HS-27A (cell line): ENCODE measurements at regions not wholly inside any gene's neighbourhood (a gene's known extent, or its start where the extent isn't known, plus 50 kb on each side); places are given as distances from the start of the nearest gene placed in this dataset.
A peak's percentile ranks its signal among the peaks of the same experiment; 100 is the strongest.

Experiments
- DNase-seq: peaks from one replicate; pipeline ENCODE4 v3.0.0-alpha.2; 2012; ENCODE audit warnings: low read depth, missing footprints

DNA sequence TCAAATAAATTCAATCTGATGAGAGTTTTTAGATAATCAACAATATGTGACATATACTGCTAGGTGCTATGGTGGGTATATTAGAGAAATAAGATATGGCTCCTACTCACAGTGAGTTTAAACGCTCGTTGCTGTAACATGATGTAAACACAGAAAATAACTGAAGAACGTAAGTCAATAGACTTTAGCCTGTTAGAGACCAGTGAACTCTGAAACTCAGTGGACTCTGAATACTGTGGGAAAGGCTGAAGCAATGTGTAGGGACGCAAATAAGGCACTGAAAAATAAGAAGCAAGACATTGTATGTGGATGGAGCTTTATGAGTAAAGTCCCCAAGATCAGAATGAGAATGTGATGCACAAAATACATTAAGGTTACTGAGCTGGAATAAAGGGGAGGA is 431.6 kb downstream of the TFAP2B start:
- no peak for DNase-seq

DNA sequence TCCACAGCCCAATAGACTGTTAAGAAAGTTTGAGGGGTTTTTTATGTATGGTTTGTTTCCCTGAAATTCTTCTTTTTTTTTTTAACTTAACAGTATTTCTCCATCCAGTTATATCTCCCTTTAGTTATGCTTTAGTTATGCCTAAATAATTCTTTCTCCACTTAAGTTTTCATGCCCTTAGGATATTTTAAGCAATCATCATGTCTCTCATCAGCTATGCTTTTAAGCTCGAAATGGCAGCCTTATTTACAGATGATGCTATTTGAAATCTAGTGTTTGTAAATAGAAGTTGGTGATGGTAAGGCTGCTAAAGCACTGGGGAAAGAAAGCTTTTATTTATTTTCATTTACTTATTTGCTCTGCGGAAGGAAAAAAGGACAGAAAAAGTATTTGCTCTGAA is 439.3 kb downstream of the TFAP2B start:
- DNase-seq = no peak

DNA sequence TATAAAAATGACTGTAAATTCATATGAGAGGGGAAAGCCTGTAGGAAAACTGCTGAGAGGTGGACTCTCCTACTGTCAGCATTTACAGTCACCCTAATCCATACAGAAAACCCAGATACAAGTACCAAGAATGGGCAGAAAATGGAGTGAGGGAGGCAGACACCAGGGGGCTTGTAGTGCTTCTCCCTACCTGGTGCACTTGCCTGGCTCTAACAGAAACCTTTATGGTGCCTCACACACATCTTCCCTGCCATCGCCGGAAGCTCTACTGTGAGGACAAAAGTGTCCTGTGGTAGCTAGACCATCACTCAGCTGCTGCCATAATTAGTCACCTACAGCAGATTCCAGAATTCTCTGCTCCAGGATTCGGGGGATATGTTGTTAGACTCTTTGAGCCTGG is 441.3 kb downstream of the TFAP2B start:
- DNase-seq = no peak

DNA sequence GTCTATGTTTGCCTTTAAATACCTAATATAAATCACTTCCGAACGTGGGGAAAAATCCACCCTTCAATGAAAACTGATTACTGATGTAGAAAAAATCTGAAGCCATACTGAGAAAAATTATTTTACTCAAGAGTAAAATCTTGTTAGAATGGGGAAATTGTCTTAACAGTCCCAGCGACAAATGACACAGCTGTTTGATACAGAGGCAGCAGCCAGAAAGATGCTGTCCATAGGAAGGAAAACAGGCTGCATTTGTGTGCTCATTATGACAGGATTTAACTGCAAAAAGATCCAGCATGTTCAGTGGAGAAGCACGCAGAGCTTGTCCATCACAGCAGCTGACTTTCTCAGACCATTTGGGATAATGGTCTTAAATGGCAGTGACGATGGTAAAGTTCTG is 443.0 kb downstream of the TFAP2B start:
- DNase-seq = no peak

DNA sequence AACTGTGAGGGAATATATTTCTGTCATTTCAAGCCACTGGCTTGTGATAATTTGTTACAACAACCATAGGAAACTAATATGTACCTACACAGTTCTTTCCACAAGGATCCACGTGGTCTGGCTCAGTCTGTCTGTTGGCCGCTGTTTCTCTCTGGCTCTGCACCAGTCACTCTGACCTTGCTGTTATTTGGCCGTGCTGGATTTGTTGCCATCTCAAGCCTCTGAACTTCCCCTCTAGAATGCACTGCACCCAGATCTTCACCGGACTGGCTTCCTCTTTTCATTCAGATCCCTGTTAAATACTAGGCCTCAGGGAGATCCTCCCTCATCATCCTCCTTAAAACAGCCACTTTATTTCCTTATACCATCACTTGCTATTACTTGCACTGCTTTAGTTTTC is 446.8 kb downstream of the TFAP2B start:
- DNase-seq = no peak

DNA sequence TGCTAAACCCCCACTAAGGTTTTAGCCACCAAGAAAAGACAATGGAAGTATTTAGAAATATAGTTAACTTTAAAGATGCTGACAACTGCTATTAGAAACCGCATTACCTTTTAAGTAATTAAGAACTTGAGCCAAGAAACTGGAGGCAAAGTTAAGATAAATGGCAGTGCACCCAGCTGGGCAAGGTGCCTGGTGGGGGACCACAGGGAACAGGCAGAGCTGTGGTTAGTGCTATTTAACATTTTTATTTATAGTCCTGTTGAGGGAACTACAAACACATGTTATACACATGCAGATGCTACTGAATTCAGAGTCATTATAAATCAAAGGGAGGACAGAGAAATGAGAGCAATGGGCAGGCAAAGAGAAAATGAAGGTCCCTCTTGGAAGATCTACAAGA is 447.9 kb downstream of the TFAP2B start:
- no peak for DNase-seq

DNA sequence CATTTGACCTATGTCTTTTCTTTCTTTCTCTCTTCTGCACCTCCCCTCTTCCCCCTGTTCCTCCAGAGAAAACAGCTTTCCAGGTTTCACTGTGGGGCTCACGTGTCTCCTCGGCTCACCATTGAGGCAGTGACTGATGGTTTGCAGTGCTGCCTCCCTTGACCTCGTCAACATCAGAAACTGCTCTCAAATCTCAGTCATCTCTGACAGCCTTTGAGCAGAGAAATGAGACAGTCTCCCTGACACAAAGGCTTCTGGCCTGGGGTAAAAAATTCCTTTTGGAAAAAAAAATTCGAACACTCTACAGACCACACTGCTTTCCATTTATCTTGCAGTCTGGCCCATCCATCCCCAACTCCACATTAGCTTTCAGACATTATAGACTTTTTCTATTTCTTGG is 450.0 kb downstream of the TFAP2B start:
- DNase-seq = no peak

DNA sequence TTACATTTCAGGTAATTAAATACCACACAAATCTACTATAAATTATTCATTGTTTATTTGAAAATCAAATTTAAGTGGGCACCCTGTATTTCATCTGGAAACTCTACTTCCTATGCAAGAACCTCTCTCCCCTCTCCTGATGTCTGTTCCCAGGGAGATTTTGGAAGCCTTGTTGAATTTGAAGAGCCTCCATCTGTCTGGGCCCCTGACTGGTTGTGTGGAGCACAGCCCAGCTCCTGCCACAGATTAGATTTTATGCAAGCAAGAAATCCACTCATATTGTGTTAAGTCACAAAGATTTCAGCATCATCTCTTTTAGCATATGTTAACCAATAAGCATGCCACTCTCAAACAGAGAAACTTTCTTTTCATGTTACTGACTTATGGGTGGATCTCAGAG is 451.2 kb downstream of the TFAP2B start:
- DNase-seq = no peak

DNA sequence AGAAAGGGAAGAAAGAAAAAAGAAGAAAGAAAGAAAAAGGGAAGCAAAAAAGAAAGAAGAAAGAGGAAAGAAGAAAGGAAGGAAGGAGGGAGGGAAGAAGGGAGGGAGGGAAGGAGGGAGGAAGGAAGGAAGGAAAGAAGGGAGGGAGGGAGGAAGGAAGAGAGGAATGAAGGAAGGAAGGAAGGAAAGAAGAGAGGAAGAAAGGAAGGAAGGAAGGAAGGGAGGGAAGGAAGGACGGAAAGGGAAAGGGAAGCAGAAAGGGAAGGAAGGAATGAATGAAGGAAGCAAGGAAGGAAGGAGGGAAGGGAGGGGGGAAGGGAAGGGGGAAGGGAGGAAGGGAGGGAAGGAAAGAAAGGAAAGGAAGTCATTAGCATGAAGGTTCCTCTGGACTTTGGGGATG is 452.9 kb downstream of the TFAP2B start:
- no peak for DNase-seq

DNA sequence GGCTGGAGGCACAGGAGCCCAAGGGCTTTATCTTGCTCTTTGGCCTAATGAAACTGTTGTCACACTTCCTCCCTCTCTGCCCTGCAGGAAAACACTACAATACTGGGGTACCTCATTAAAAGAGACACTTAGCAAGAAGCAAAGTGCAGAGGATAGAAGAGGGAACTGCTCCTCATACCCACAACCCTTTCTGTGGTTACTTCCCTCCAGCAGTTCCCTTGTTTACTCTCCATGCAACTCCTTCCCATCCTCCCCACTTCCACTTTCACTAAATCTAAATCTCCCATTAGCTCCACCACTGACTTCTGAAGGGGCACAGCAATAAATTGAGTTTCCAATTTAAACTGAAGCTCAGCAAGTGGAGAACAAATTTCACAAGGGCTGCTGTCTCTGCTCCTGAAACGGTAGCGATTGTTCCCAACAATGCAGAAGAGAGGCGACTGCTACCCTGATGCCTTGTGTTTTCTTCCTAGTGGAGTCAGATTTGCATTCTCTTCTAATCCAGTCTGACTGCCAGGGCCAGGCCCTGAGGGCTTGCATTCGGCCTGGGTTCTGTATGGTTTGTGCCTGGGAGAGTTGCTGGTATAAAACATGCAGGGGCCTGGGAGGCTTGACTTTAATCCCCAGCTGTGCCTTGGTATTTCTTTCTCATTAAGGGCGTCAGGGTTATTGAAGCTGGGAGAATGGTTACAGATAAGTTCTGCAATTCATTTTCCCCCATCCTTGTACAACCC is 454.7 kb downstream of the TFAP2B start:
- DNase-seq = no peak

DNA sequence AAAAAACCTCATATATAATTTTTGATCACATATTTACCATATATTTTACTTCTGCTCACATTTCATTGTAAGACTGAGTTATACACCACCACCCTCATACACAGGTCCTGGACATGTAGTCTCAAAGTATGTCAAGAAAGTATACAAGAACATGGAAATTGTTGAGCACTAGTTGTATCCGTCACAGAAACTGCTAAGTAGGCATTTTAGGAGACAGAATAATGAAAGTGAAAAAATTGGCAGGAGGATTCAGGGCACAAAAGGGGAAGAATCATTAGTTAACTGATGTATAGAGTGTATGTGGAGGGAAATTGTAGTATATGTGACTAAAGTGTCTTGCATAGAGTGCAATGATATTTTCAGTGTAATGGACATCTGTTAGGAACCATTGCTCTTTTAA is 458.8 kb downstream of the TFAP2B start:
- DNase-seq = no peak

DNA sequence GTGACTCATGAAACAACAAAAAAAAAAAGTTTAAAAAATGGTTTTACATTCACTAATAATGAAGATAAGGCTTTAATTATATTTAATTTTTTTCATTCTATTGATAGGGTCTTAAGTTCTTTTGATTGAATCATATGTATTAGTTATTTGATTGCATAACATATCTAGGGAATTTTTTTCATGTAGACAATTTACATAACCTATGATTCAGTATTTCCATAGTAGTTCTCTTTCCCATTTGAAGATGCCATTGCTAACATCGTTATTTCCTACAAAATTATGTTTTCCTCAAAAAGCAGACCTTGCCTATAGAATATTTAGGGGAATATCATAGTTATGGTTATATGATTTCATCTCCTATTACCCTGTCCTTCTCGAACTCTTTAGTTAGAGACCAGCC is 463.4 kb downstream of the TFAP2B start:
- DNase-seq = no peak

DNA sequence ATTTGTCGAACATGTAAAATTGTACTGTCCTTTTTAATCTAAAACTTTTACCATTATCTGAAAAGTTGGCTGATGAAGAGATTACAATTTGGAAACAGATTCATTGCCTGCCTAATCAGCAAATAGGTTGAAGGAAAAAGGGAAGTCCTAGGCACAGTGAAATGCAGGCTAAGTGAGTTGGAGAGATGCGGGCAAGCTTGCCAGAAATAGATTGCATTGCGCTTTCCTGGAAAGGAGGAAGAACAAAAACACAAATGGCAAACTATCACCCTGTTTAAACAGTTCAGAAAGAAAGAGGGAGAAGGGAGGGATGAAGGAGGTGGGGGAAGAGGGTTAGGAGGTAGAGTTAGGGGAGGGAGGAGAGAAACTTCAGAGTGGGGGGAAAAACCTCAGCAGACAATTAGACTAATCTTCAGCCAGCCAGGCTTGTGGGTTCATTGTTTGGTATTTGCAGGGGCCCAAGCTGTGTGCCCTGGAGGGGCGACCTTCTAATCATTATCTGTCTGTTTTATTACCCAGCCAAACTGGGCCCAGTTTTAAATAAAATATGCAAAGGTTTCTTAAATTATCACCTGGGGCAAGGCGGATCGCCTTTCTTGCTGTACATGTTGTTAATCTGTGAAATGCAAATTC is 465.2 kb downstream of the TFAP2B start:
- DNase-seq = no peak

DNA sequence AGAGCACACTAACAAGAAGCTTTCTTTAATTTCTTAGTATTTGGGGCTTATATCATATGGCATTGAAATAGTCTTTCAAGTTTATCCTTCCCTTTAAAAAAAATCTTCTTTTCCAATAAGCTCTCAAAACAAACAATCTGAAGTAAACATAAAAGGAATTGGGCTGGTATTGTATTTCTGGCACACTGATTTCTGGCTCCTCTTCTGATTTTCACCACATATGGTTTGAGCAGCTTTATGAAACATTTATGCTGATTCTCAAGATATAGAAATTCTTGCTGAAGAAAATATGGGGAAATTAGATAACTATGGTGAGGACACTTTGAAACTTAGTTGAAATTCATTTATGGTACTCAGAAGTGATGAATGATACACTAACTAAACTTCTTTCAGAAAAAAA is 467.2 kb downstream of the TFAP2B start:
- no peak for DNase-seq

DNA sequence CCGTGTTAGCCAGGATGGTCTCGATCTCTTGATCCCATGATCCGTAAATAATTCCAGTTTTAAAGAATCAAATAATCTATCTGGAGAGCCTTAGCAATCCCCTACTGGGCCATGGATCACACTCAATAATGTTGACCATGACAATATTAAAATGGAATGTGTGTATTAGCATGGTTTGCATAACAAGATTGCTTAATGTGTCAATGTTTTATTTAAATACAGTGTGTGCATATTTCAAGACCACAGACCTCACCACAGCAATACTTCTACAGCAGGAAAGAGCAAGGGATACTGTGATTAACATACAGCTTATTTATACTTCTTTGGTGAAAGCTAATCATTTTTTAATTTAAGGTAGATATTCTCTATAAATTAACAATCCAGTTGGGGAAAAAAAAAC is 470.4 kb downstream of the TFAP2B start:
- DNase-seq = peak; percentile 42

DNA sequence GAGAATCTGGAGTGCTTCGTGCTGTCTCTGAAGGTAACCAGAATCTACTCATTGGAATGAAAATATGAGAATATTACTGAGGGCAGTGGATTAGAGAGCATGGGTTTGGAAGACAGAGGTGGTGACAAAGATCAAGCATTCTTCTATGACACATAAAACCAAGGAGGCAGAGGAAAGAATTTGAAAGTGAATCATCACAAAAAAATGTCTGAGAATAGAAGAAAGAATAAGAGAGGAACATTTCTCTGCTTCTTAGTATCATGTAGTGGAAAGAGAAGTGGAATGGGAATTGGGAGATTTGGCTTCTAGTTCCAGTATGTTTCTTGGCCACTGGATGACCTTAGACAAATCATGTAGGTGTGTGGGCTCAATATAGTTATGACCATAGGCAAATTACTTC is 474.0 kb downstream of the TFAP2B start:
- DNase-seq = peak; percentile 59

DNA sequence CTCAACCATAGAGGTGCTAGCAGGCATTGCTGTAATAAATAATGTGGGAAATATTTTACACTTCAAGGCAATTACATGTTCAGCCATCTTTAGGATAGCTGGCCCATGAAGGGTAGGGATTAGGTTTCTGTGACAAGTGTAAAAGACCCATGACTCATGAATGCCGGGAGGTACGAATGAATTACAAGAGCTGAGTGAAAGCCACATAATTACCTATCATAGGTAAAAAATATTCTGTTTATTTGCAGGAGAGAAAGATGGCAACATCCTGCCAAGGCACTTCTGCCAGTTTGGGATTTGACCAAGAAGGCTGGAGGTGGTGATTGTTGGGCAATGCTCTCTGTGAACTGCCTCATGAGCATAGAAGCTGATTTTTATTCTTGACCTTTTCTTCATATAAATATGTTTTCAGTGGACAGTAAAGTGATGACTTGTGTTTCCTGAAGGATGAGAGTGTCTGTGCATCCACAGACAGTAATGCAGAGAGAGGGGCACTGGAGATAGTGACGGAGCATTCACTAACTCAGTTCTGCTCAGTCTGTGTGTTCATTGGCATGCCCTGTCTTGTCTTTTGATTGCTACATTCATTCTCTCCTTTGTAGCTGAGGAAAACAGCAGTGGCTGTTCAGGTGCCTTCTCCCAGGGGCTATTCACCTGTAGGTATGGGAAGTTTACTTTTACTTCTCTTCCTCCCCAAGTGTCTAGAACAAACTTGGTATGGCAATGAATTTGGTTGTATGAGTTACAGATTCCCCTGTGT is 481.1 kb downstream of the TFAP2B start:
- DNase-seq = no peak

DNA sequence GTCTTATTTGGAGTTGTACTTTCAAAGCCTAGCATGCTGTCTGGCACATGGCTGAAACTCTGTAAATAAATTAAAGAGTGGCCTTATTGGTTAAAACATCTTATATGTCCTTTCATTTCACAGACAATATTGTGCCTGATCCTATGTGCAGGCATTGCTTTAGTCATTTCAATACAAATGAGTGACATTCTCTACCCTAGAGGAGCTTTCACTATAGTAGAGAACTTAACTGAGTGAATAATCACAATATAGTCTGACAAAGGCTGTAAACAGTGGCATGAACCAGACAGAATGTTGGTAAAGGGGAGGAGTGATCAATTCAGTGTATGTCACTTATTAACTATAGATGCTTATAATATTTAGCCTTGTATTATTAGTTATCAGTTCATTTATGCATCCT is 481.8 kb downstream of the TFAP2B start:
- no peak for DNase-seq

DNA sequence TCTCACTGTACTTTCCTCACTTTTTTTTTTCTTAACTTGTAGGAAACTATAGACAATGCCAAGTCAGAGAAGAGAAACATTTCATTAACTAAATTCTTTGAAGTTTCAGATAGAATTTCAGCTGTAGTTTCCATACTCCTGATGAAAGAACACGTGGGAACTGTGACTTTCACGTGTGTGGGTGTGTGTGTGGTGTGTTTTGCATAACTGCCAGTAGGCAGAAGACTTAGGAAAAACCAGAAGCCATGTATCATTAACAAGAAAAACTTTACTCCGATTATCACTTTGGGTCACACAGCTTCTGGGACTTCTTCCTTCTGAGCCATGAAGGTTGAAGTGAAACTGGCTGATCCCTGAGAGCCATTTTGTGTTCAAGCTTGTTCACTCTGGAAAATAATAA is 483.3 kb downstream of the TFAP2B start:
- DNase-seq = no peak

DNA sequence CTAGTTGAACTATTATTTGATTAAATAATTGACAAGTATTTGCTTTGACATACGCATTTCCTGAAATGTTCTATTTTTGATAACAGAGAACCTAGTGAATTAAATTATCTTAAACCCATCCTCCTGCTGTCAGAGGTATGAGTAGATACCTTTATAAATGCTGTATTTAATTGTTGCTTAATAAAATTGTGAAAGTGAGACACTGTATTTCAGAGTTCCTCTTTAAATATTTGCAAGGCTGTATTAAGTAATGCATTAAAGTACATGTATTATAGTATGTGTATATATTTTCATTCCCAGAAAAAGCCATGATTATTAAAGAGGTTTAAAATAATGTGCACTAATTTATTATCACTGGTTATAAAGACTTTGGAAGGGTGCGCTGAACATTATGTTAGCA is 483.8 kb downstream of the TFAP2B start:
- DNase-seq = no peak

DNA sequence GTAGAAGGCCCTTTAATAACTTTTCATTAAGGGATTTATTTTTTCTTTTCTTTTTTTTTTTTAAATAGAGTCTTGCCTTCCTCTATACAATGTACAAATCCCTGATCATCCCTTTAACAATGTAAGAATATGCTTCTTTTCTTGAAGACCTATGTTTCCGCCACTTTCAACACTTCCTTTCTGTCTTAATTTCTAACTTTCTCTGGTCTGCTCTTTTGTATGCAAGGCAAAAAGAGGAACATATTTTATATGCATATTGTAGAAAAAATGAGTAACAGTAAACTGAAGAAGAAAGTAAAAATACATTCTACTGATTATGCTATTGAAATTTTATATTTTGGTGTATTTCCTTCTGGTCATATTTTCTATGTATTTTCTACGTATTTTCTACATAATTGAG is 484.7 kb downstream of the TFAP2B start:
- DNase-seq = no peak

DNA sequence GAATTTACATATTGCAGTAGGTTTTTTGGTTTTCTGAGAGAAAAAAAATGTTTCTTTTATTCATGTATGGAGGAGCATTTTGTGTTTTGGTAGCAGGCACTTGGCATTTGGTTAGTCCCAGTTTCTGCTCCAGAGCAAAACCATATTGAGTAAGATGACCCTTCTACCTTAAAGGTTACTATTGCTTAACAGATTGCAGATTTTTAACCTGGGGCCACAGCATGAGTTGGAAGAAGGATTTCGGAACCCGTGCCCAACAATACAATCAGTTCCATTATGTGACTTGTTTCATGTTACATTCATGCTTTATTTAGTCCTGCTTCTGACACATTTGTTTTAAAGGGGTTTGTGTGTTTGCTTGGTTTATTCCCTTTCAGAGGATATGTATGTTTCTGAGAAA is 496.3 kb downstream of the TFAP2B start:
- no peak for DNase-seq

DNA sequence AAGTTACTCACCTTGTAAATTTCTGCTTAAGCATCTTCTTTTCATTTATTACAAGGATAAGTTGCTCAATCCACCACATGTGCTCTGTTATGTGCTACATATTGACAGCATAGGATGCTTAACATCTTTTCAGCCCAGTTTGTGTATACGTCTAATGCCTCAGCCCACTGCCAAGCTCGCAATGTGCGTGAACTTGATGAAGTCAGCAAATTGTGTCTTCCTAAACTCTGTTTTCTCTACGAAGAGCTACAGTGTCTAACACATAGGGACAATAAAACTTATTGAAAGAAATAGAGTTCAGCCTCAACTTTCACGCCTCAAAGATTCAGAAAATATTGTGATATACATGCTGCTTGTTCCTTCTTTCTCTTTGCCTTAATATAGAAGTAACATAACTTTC is 500.0 kb downstream of the TFAP2B start:
- DNase-seq = no peak
